Suprapubic skin (tissue), 4 donors: ENCODE measurements at regions not wholly inside any gene's neighbourhood (a gene's known extent, or its start where the extent isn't known, plus 50 kb on each side); places are given as distances from the start of the nearest gene placed in this dataset.

ENCODE experiments used
- POLR2A ChIP-seq, 2 donors: fragments of 450-650 bp; IDR thresholded peaks; one replicate each; pipeline ENCODE4 v1.6.1; 2017; ENCODE audit warnings: antibody characterized with exemption in 2 of 2, mild to moderate bottlenecking in 2 of 2, moderate library complexity in 2 of 2
- POLR2AphosphoS5 ChIP-seq, 3 donors: sonication (generic); formaldehyde crosslinking; IDR thresholded peaks; one replicate each; pipeline ENCODE4 v1.6.1; 2017; ENCODE audit warnings: antibody characterized with exemption in 3 of 3
- TF ChIP-seq, protein P1 (sequence below), 2 donors: fragments of 200-600 bp in 1 of 2; fragments of 450-650 bp in 1 of 2; sonication (generic) in 1 of 2; IDR thresholded peaks; one replicate each; pipeline ENCODE4 v1.5.1; 2016 to 2019; ENCODE audit warnings: antibody characterized with exemption in 2 of 2, mild to moderate bottlenecking in 1 of 2, moderate library complexity in 1 of 2

DNA sequence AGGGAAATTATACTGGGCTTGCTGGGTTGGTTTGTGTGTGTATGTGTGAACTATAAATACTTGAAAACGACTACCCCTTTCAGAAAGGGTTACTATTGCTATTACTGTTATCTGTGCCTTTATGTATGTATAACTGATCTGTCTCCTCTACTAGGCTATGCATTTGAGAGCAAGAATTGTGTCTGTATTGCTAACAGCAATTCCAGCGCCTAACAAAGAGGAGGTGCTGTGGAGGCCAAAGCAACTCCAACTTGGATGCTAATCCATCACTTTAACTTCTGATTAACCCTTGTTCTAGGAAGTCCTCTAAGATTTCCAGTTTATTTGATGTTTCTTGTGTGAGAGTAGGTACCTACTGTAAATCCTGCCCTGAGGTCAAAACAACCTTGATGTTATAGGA lies 313.9 kb downstream of the PCNX1 start:
- TF ChIP-seq, protein P1, sequence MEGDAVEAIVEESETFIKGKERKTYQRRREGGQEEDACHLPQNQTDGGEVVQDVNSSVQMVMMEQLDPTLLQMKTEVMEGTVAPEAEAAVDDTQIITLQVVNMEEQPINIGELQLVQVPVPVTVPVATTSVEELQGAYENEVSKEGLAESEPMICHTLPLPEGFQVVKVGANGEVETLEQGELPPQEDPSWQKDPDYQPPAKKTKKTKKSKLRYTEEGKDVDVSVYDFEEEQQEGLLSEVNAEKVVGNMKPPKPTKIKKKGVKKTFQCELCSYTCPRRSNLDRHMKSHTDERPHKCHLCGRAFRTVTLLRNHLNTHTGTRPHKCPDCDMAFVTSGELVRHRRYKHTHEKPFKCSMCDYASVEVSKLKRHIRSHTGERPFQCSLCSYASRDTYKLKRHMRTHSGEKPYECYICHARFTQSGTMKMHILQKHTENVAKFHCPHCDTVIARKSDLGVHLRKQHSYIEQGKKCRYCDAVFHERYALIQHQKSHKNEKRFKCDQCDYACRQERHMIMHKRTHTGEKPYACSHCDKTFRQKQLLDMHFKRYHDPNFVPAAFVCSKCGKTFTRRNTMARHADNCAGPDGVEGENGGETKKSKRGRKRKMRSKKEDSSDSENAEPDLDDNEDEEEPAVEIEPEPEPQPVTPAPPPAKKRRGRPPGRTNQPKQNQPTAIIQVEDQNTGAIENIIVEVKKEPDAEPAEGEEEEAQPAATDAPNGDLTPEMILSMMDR (IDR thresholded peaks at IDR 0.05), result no peak
- TF ChIP-seq POLR2A (IDR thresholded peaks at IDR 0.05) (no peak), POLR2AphosphoS5 (IDR thresholded peaks at IDR 0.05) (no peak)
